ENCODE measurements at regions not wholly inside any gene's neighbourhood (a gene's known extent, or its start where the extent isn't known, plus 50 kb on each side); places are given as distances from the start of the nearest gene placed in this dataset.

GRCh38 chr6:63448229-63448628 is 124.1 kb upstream of the LOC128125822 start:
- TF ChIP-seq CTCF (IDR thresholded peaks at IDR 0.05; ENCODE audit: insufficient read depth, low read depth, low read length, missing control alignments), result no peak
- no peak overlapping the region for H3K4me3 ChIP-seq (ENCODE audit: low read depth, low read length)

GRCh38 chr6:63449714-63450113 is 122.6 kb upstream of the LOC128125822 start:
- no peak for DNase-seq (ENCODE audit: low read depth)
- no peak for TF ChIP-seq CTCF (IDR thresholded peaks at IDR 0.05; ENCODE audit: insufficient read depth, low read depth, low read length, missing control alignments)
- H3K4me3 ChIP-seq (ENCODE audit: low read depth, low read length), result no peak overlapping the region

More at GRCh38 chr6:63448229-63448628, 124.1 kb upstream of the LOC128125822 start:
- DNase-seq (ENCODE audit: low read depth), result no peak

- DNase-seq (ENCODE audit: low read depth), result no peak
- no peak overlapping the region for H3K4me3 ChIP-seq (ENCODE audit: low read depth, low read length)
- no peak for TF ChIP-seq CTCF (IDR thresholded peaks at IDR 0.05; ENCODE audit: insufficient read depth, low read depth, low read length, missing control alignments)
Measured at GRCh38 chr6:63451238-63451637, 121.0 kb upstream of the LOC128125822 start.

- no peak overlapping the region for H3K4me3 ChIP-seq (ENCODE audit: low read depth, low read length)
- no peak for DNase-seq (ENCODE audit: low read depth)
- TF ChIP-seq CTCF (IDR thresholded peaks at IDR 0.05; ENCODE audit: insufficient read depth, low read depth, low read length, missing control alignments), result no peak
Measured at GRCh38 chr6:63452125-63452524, 120.2 kb upstream of the LOC128125822 start.

GRCh38 chr6:63456734-63457133 is 115.5 kb upstream of the LOC128125822 start:
- no peak for DNase-seq (ENCODE audit: low read depth)
- H3K4me3 ChIP-seq (ENCODE audit: low read depth, low read length), result no peak overlapping the region
- no peak for TF ChIP-seq CTCF (IDR thresholded peaks at IDR 0.05; ENCODE audit: insufficient read depth, low read depth, low read length, missing control alignments)

DNA sequence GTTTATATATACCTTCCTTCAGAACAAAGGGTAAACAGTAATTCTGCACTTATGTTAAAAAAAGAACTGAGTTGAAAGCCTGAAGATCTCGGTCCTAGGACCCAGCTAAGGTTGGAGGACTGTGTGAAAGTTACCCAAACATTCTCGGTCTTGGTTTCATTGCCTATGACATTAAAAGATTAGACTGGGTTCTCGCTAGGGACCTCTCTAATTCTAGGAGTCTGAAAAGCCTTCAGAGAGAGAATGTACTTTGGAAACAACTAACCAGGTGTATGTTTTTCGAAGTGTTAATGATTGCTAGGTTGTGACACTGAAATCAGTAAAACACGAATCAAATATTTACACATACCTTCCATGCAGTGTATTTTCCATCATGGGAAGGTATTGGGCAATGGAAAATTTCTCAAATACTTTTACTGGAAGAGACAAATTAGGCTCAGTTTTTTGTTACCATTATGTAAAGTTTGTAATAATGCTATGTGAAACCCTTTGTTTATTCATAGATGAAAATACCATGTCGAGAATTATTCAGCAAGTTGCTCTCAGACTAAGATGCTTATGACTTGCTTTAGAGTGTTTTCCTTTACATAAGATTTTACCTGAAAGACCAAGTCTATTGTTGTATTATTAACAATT is 113.7 kb upstream of the LOC128125822 start:
- peak; percentile 61 for DNase-seq (ENCODE audit: low read depth)
- no peak overlapping the region for H3K4me3 ChIP-seq (ENCODE audit: low read depth, low read length)
- no peak for TF ChIP-seq CTCF (IDR thresholded peaks at IDR 0.05; ENCODE audit: insufficient read depth, low read depth, low read length, missing control alignments)

DNA sequence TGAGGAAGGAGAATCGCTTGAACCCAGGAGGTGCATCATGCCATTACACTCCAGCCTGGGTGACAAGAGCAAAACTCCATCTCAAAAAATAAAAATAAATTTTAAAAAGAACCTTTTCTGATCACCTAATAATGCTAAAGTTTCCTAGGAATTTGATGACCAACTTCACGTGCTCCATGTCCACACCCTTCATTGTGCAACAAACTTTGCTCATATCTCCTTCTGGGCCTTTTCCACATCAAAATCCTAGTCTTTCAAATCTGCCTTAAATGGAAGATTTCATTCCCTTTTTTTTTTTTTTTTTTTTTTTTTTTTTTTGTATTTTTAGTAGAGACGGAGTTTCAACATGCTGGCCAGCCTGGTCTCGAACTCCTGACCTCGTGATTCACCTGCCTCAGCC is 112.5 kb upstream of the LOC128125822 start:
- TF ChIP-seq CTCF (IDR thresholded peaks at IDR 0.05; ENCODE audit: insufficient read depth, low read depth, low read length, missing control alignments), result no peak
- no peak overlapping the region for H3K4me3 ChIP-seq (ENCODE audit: low read depth, low read length)
- no peak for DNase-seq (ENCODE audit: low read depth)
